ENCODE measurements at regions not wholly inside any gene's neighbourhood (a gene's known extent, or its start where the extent isn't known, plus 50 kb on each side); places are given as distances from the start of the nearest gene placed in this dataset.

DNA sequence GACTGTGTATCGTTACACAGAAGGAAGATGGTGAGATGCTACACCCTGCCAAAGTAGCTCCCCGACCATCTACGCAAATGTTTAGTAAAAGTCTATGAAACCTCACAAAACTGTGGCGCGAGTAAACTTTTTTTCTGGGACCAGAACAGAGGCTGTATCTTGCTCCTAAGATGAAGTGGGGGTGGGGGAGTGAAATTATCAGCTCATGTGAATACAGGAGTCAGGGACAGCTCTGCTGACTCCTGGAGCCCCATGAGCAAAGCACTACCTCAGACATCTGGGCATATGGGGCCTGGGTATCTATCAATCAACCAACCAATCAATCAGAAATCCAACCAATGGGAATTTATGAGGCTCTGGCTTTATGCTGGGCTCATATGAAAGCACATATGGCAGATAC lies 138.6 kb upstream of the RANBP3L start:
- DNase-seq (ENCODE audit: extremely low spot score): no peak
- TF ChIP-seq, protein P1, sequence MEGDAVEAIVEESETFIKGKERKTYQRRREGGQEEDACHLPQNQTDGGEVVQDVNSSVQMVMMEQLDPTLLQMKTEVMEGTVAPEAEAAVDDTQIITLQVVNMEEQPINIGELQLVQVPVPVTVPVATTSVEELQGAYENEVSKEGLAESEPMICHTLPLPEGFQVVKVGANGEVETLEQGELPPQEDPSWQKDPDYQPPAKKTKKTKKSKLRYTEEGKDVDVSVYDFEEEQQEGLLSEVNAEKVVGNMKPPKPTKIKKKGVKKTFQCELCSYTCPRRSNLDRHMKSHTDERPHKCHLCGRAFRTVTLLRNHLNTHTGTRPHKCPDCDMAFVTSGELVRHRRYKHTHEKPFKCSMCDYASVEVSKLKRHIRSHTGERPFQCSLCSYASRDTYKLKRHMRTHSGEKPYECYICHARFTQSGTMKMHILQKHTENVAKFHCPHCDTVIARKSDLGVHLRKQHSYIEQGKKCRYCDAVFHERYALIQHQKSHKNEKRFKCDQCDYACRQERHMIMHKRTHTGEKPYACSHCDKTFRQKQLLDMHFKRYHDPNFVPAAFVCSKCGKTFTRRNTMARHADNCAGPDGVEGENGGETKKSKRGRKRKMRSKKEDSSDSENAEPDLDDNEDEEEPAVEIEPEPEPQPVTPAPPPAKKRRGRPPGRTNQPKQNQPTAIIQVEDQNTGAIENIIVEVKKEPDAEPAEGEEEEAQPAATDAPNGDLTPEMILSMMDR (IDR thresholded peaks at IDR 0.05; ENCODE audit: control extremely low read depth, extremely low read depth, low read depth, missing control alignments): no peak
- POLR2A ChIA-PET: no interaction called here
- CTCF ChIA-PET: interaction anchor here (1.0 to 1.9 kb wide), 3 partner anchors 9 to 283 kb away, joined by 3 to 5 read pairs (median 4); no protein-coding TSS in a partner anchor

DNA sequence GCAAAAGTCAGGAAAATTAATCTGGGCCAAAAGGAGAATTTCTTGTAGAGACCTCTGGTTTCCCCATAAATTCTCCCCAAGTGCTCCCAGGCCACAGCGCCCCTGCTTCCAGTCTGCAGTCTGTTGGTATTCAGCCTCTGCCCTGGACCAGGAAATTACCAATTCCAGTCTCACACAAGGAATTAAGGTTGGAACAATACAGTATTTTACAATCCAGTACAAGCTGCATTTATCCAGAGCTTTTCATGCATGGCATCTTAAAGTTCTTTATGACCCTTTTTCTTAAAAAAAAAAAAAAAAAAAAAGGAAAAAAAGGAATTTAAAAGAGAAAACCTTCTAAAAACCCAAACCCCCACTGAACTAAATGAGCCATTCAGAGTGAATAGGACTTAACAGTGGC lies 139.6 kb upstream of the RANBP3L start:
- ChIA-PET CTCF (interaction anchor here (1.5 to 2.9 kb wide), 4 partner anchors 8 to 23 kb away, joined by 4 to 8 read pairs (median 5); no protein-coding TSS in a partner anchor), POLR2A (interaction anchor here (0.7 kb wide), 1 partner anchor 63 kb away, joined by 6 read pairs; no protein-coding TSS in a partner anchor)
- TF ChIP-seq, protein P1 (IDR thresholded peaks at IDR 0.05; ENCODE audit: control extremely low read depth, extremely low read depth, low read depth, missing control alignments): no peak
- DNase-seq (ENCODE audit: extremely low spot score): no peak

DNA sequence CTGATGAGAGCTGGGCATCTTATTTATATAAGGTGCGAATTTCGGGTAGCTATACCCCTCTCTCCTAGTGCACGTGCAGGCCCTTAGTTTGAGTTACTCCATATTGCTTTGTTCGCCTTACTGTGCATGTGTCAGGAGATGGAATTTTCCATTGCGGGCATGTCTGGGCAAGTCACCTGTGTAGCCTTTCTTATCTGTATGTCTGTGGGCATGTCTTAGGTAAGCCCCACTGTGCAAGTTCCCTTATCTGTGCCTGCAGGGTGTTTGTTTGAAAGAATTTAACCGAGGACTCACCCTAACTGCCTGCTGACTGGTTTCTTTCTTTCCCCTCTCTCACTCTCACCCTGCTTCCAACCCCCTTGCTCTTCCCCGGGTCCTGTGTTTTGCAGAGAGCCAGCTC lies 140.7 kb upstream of the RANBP3L start:
- TF ChIP-seq, protein P1 (IDR thresholded peaks at IDR 0.05; ENCODE audit: control extremely low read depth, extremely low read depth, low read depth, missing control alignments): no peak
- ChIA-PET CTCF (interaction anchor here (1.4 to 2.9 kb wide), 4 partner anchors 14 to 136 kb away, joined by 4 to 8 read pairs (median 6); no protein-coding TSS in a partner anchor), POLR2A (no interaction called here)
- no peak for DNase-seq (ENCODE audit: extremely low spot score)

DNA sequence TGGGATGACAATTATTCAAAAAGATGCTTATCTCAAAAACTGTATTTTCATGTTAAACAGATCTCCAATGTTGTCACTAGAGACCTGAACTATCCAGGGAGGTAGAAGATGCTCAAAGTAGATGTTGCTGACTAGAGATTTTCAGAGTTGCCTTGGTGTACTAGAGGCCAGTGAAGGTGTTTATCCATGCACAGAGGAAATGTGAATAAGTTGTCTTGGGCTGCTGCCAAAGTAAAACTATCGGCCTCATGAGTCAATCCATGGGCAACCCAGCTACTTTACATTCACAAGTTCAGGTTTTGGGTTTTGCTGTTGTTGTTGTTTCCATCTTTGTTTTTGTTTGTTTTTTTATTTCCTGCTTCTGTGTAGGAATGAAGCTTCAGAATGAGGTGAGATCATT lies 141.1 kb upstream of the RANBP3L start:
- POLR2A ChIA-PET: no interaction called here
- TF ChIP-seq, protein P1 (IDR thresholded peaks at IDR 0.05; ENCODE audit: control extremely low read depth, extremely low read depth, low read depth, missing control alignments): no peak
- CTCF ChIA-PET: interaction anchor here (0.8 to 2.9 kb wide), 6 partner anchors 14 to 137 kb away, joined by 3 to 9 read pairs (median 6); no protein-coding TSS in a partner anchor
- DNase-seq (ENCODE audit: extremely low spot score): no peak

DNA sequence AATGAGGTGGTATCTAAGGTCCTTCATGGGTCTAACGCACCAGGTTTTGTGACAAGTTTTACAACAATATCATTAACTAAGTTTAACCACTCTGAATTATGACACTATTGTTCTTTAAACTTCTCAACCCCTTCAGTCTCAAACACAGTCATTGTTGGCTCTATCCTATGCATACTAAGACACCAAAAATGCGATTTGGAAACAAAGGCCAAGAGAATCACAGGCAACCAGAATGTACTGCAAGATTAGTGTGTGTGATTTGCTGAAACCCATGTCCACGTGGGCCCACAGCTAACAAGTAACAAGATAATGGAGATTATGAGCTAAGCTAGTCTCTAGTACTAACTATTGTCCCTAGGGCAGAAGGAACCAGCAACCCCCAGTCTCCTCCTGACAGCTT lies 142.2 kb upstream of the RANBP3L start:
- ChIA-PET CTCF (interaction anchor here (0.8 to 2.9 kb wide), 7 partner anchors 10 to 246 kb away, joined by 3 to 9 read pairs (median 5); no protein-coding TSS in a partner anchor), POLR2A (no interaction called here)
- DNase-seq (ENCODE audit: extremely low spot score): no peak
- TF ChIP-seq, protein P1 (IDR thresholded peaks at IDR 0.05; ENCODE audit: control extremely low read depth, extremely low read depth, low read depth, missing control alignments): no peak

DNA sequence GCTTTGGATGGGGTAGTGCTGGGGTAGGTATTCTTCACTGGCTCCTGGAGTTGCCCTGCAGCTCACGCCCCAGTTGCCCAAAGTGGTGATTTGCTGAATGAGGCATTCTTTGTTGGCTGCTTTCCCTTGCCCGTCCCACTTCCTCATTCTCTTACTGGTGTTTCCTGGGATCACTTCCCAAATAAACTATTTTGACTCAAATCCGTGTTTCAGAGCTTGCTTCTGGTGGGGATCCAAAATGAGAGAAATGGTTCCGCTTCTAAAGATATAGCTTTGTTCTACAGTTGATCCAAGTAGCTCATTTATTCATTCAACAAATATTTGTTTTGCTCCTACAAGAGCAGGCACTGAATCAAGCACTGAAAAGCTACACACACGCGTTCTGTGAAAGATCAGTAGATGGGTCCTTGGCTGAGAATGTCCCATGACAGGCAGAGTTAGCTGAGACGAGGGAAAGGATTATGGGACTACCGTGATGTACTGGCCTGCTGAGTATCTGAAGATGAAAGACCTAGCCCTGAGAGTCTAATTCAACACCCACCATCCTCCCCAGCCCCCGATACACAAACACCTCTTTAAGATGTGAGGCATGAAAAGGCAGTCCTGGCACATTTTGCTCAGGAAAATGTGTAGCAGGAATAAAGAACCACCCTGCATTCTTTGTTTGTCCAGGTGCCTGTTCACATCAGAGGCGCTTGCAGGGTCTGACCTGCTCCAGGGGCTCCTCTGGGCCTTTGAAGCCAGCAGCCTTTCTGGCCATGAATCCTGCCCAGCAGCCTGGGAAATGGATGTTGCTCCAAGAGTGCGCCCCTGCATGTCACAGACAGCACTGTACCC lies 143.1 kb upstream of the RANBP3L start:
- TF ChIP-seq, protein P1 (IDR thresholded peaks at IDR 0.05; ENCODE audit: control extremely low read depth, extremely low read depth, low read depth, missing control alignments): no peak
- ChIA-PET POLR2A (no interaction called here), CTCF (interaction anchor here (1.4 to 2.1 kb wide), 4 partner anchors 11 to 245 kb away, joined by 4 to 9 read pairs (median 6); no protein-coding TSS in a partner anchor)
- DNase-seq (ENCODE audit: extremely low spot score): no peak
